Type B pancreatic cell (in vitro differentiated cells): ENCODE measurements at regions not wholly inside any gene's neighbourhood (a gene's known extent, or its start where the extent isn't known, plus 50 kb on each side); places are given as distances from the start of the nearest gene placed in this dataset.
"Not testable (repeated sequence)": the region's sequence is repeated elsewhere in the genome, so short reads cannot be mapped to it uniquely, and the experiment has no call there.

Experiments
- DNase-seq: peaks from one replicate; pipeline ENCODE4 v3.0.0; 2021; ENCODE audit warnings: mixed read lengths; ENCODE audit not compliant: unreplicated experiment; ENCODE audit errors: extremely low spot score
- H3K27ac Mint-ChIP-seq: 2 replicates; pipeline ENCODE4 v1.8.0; 2021; ENCODE audit warnings: mild to moderate bottlenecking, mixed read lengths
- H3K27me3 Mint-ChIP-seq: 2 replicates; pipeline ENCODE4 v1.8.0; 2021; ENCODE audit warnings: mixed read lengths
- H3K36me3 Mint-ChIP-seq: 2 replicates; pipeline ENCODE4 v1.8.0; 2021; ENCODE audit warnings: mixed read lengths
- H3K4me1 Mint-ChIP-seq: one replicate; pipeline ENCODE4 v1.8.0; 2021; ENCODE audit warnings: mixed read lengths; ENCODE audit not compliant: unreplicated experiment
- H3K4me3 Mint-ChIP-seq: 2 replicates; pipeline ENCODE4 v1.8.0; 2021; ENCODE audit warnings: mild to moderate bottlenecking, mixed read lengths
- H3K9me3 Mint-ChIP-seq: 2 replicates; pipeline ENCODE4 v1.8.0; 2021; ENCODE audit warnings: mixed read lengths
- CTCF ChIP-seq: fragments of 200-600 bp; sonication (generic); conservative IDR thresholded peaks from 2 replicates; pipeline ENCODE4 v1.5.0; 2021; ENCODE audit warnings: antibody characterized with exemption, mild to moderate bottlenecking

- TF ChIP-seq CTCF, result no peak
- no peaks in the 10 kb centered on the region for H3K9me3 Mint-ChIP-seq
- no peak overlapping the region for H3K27ac Mint-ChIP-seq
- DNase-seq, result no peak
- no peaks in the 10 kb centered on the region for H3K27me3 Mint-ChIP-seq
- H3K36me3 Mint-ChIP-seq, result no peaks in the 10 kb centered on the region
- H3K4me1 Mint-ChIP-seq, result no peaks in the 10 kb centered on the region
- no peak overlapping the region for H3K4me3 Mint-ChIP-seq
Measured at GRCh38 chr11:98512938-98513337, 507.8 kb upstream of the CNTN5 start.

GRCh38 chr11:98531576-98531975, 489.2 kb upstream of the CNTN5 start:
- Mint-ChIP-seq H3K27me3 (no peaks in the 10 kb centered on the region), H3K4me1 (no peaks in the 10 kb centered on the region), H3K9me3 (no peaks in the 10 kb centered on the region), H3K36me3 (no peaks in the 10 kb centered on the region), H3K27ac (no peak overlapping the region), H3K4me3 (no peak overlapping the region)
- TF ChIP-seq CTCF, result no peak
- no peak for DNase-seq

GRCh38 chr11:98536023-98536422, 484.7 kb upstream of the CNTN5 start:
- Mint-ChIP-seq H3K9me3 (no peaks in the 10 kb centered on the region), H3K27ac (no peak overlapping the region), H3K4me3 (no peak overlapping the region), H3K4me1 (no peaks in the 10 kb centered on the region), H3K36me3 (no peaks in the 10 kb centered on the region), H3K27me3 (no peaks in the 10 kb centered on the region)
- no peak for TF ChIP-seq CTCF
- no peak for DNase-seq

- not testable (repeated sequence) for DNase-seq, H3K4me1 Mint-ChIP-seq, H3K4me3 Mint-ChIP-seq, H3K27me3 Mint-ChIP-seq, H3K27ac Mint-ChIP-seq, H3K9me3 Mint-ChIP-seq, H3K36me3 Mint-ChIP-seq
Measured at GRCh38 chr11:98538358-98538757, 482.4 kb upstream of the CNTN5 start.

GRCh38 chr11:98545544-98546175, 475.1 kb upstream of the CNTN5 start:
- no peak for TF ChIP-seq CTCF
- H3K4me3 Mint-ChIP-seq, result no peak overlapping the region
- no peaks in the 10 kb centered on the region for H3K36me3 Mint-ChIP-seq
- H3K4me1 Mint-ChIP-seq, result no peaks in the 10 kb centered on the region
- H3K27ac Mint-ChIP-seq, result no peak overlapping the region
- no peaks in the 10 kb centered on the region for H3K27me3 Mint-ChIP-seq
- no peaks in the 10 kb centered on the region for H3K9me3 Mint-ChIP-seq
- DNase-seq, result no peak

- Mint-ChIP-seq H3K4me1 (no peaks in the 10 kb centered on the region), H3K9me3 (no peaks in the 10 kb centered on the region), H3K36me3 (no peaks in the 10 kb centered on the region), H3K27ac (no peak overlapping the region), H3K4me3 (no peak overlapping the region), H3K27me3 (no peaks in the 10 kb centered on the region)
- no peak for TF ChIP-seq CTCF
- no peak for DNase-seq
Measured at GRCh38 chr11:98549571-98549970, 471.2 kb upstream of the CNTN5 start.
